MV-4-11 (cell line): ENCODE measurements at regions not wholly inside any gene's neighbourhood (a gene's known extent, or its start where the extent isn't known, plus 50 kb on each side); places are given as distances from the start of the nearest gene placed in this dataset.
"Not testable (repeated sequence)": the region's sequence is repeated elsewhere in the genome, so short reads cannot be mapped to it uniquely, and the experiment has no call there.

ENCODE experiments used
- DNase-seq: peaks from one replicate; lab custom pipeline; 2025; lab: John Stamatoyannopoulos, UW

DNA sequence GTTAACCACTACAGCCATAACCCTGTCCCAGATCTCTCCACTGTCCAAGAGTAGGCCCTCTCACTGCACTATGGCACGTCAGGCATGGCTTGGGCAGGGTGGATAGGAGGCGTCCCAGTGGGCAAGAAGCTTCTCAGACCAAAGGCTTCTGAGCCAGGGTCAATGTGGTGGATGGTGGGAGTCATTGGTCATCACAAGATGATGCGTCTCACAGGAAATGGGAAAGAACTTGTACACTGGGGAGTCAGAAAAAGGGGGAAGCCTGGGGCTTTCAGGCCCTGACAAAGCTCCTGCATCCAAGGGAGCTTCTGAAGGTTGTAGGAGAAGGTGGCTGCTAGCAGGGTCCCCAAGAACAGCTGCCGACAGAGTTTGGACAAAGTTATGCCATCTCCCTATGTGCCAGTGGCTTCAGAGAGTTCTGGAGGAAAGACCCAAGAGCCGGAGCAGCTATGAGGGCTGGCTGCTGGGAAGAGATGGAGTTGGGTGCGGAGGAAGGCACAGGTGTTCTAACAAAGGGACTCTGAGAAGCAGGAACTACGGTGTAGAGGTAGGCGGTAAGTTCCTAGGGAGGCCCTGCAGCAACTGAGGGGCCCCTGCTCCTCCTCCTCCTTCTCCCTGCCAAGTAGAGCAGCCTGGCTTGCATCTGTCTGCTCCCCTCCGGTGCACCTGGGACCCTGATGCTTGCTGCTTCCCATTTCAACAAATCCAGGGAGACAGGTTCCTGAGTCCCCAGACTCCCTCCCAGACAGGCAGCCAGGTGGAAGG lies 81.1 kb downstream of the ARL6IP4 start:
- no peak for DNase-seq

GRCh38 chr12:123059500-123059899 lies 79.0 kb downstream of the ARL6IP4 start:
- no peak for DNase-seq

- no peak for DNase-seq
Observed at GRCh38 chr12:123058980-123059379, 78.5 kb downstream of the ARL6IP4 start.

DNA sequence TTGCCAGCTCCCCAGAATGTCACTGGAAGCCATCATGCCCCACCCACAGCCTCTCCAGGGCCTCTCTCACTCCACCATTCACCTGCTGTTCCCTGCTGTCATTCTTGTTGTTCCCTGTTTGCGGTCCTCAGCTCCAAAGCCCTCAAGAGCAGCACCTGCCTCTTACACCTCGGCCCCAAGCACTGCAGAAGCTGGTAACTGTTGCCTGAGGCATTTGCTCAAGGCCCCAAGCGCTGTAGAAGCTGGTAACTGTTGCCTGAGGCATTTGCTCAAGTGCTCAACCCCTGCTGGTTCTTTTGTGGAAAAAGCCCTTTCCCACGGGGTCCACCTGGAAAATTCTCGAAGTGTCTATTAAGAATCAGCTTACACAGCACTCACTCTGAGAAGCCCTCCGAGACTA lies 78.0 kb downstream of the ARL6IP4 start:
- no peak for DNase-seq

DNA sequence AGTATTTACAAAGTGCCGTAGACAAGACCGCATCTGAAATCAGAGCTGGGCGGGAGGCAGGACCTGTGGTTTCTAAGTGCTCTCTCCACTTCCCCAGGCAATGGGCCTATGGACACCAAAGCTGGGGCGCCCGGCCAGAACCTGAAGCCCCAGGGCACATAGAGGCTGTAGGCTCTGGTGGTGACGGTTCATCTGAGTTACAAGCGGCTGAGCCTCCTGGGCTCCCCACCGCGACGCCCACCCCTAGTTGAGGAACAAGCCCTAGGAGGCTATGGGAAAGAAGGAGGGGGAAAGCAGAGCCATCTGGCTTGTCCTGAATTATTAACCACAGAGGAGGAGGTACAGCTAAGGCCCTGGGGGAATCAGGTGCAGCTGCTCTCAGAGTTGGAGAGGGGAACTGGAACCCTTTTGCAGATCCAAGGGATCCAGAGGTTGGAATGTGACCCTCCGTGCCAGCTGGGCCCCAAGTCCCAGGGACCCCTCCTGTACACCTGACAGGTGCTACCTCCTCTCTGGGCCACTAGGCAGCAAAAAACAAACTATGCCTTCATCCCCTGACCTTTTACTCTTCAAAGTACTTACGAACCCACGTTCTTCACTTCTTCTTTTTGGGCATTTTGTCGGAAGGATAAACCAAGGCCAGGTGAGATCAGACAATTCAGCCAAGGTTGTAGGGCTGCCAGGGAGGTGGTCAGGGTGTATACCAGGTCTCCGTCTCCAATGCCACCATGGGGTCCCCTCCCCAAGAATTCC lies 77.2 kb downstream of the ARL6IP4 start:
- DNase-seq = no peak

- DNase-seq = no peak
Observed at GRCh38 chr12:123056709-123057108, 76.2 kb downstream of the ARL6IP4 start.

- DNase-seq = no peak
Observed at GRCh38 chr12:123056053-123056452, 75.6 kb downstream of the ARL6IP4 start.

DNA sequence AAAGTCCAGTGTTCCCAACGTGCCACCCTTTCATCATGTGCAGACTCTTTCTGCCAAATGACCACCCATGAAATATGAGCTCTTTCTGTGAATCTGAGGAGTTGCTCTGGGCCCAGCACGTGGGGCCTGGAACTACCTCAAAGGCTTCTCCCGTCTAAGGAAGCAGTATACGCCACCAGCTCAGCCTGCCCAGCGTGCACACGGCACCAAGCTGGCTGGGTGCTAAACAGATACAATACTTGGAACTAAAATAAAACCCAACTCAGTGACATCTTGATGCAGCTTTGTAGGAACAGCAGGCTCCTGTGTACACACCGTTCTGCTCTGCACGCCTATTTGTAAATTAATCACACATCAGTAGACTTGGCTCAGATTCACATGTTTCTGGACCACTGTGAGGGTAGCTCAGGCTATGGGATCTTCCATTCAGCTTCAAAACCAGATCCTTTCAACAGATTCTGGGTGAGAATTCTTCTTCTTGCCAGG lies 74.8 kb downstream of the ARL6IP4 start:
- no peak for DNase-seq

DNA sequence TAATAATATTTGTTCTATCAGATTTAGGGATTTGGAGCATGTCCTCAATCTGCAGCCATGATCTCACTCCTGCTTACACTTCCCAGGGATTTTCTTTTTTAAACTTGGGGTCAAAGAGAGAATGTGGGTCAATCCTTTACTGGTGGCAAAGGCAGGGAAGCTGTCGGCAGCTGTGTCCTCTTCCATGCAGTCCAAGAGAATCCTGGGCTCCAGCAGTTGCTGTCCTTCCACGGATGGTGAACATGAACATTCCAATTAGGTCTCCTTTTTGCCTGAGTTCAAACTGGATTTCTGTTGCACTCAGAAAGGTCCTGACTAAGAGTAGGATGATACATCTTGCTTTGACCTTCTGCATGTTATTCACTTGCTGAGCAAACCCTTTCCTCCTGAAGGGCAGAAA lies 73.9 kb downstream of the ARL6IP4 start:
- no peak for DNase-seq

DNA sequence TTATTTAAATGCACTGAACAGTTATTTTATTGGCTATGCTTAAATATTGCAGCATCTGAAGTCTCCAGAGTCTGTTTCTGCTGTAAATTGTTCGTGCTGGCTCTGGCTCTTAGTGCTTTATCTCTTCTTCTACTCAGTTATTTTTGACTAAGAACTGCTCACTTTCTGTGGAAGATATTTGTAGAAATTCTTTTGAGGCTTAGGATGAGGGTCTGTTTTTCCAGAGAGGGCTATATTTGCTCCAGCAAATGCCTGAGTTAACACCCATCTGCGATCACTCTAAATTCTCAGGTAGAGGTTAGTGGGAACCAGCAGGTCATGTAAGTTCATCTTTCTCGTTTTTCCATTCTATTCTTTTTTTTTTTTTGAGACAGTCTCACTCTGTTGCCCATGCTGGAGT lies 71.1 kb downstream of the ARL6IP4 start:
- DNase-seq = no peak

- DNase-seq = peak; percentile 67
Observed at GRCh38 chr12:123050913-123051312, 70.4 kb downstream of the ARL6IP4 start.

- DNase-seq = no peak
Observed at GRCh38 chr12:123050331-123050831, 69.9 kb downstream of the ARL6IP4 start.

- no peak for DNase-seq
Observed at GRCh38 chr12:123049398-123050240, 69.1 kb downstream of the ARL6IP4 start.

DNA sequence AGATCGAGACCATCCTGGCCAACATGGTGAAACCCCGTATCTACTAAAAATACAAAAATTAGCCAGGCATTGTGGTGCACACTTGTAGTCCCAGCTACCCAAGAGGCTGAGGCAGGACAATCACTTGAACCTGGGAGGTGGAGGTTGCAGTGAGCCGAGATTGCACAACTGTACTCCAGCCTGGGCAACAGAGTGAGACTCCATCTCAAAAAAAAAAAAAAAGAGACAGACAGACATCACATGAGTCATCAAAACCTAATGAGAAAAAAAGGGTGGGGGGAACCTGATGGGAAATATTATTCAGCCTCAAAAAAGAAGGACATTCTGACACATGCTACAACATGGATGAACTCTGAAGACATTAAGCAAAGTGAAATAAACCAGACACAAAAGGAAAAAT lies 67.4 kb downstream of the ARL6IP4 start:
- not testable (repeated sequence) for DNase-seq

- no peak for DNase-seq
Observed at GRCh38 chr12:123047289-123047688, 66.8 kb downstream of the ARL6IP4 start.

GRCh38 chr12:123046431-123046830 lies 66.0 kb downstream of the ARL6IP4 start:
- DNase-seq = no peak

- DNase-seq = no peak
Observed at GRCh38 chr12:123045678-123046077, 65.2 kb downstream of the ARL6IP4 start.

GRCh38 chr12:123044351-123044750 lies 63.9 kb downstream of the ARL6IP4 start:
- DNase-seq = no peak

- DNase-seq = peak; percentile 89
Observed at GRCh38 chr12:123043536-123044001, 63.1 kb downstream of the ARL6IP4 start.

GRCh38 chr12:123042833-123043232 lies 62.4 kb downstream of the ARL6IP4 start:
- DNase-seq = no peak

GRCh38 chr12:123041811-123042655 lies 61.6 kb downstream of the ARL6IP4 start:
- no peak for DNase-seq
